ENCODE measurements at regions not wholly inside any gene's neighbourhood (a gene's known extent, or its start where the extent isn't known, plus 50 kb on each side); places are given as distances from the start of the nearest gene placed in this dataset.

- TF ChIP-seq CTCF (IDR thresholded peaks at IDR 0.05): no peak
- no peak for TF ChIP-seq EP300 (IDR thresholded peaks at IDR 0.05)
- TF ChIP-seq POLR2A (IDR thresholded peaks at IDR 0.05; ENCODE audit: low read depth): no peak
These were observed 447.4 kb upstream of the NRSN1 start for GRCh38 chr6:23678626-23679025.

Data from esophagus muscularis mucosa (tissue), 4 donors.